HG02610 (cell line): ENCODE measurements at regions not wholly inside any gene's neighbourhood (a gene's known extent, or its start where the extent isn't known, plus 50 kb on each side); places are given as distances from the start of the nearest gene placed in this dataset.

ENCODE experiments used
- ATAC-seq: cut with Tn5 transposase; IDR thresholded peaks from one replicate; pipeline ENCODE4 v1.9.1; 2021; ENCODE audit warnings: mild to moderate bottlenecking, moderate library complexity; ENCODE audit not compliant: unreplicated experiment

DNA sequence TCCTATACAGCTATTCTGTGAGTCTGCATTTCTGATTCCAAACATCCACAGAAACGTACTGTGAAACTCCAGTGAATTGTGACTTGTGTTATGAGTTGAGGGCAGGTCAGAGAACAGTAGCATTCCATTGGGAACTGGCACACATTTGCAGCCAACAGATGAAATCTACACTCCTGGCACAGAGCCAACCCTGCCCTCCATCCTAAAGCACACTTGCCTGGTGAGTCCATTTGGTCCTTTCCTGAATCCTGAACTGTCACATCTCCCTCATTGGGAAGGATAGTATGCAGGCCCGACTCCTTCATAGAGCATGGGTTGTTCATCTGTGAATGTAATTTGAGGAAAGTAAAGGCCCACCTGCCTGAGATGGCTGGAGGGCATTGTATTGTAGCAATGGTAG lies 314.3 kb upstream of the RASGRP1 start:
- ATAC-seq, result no peak

- no peak for ATAC-seq
Measured at GRCh38 chr15:38879909-38880471, 315.4 kb upstream of the RASGRP1 start.

GRCh38 chr15:38882221-38882620 lies 317.6 kb upstream of the RASGRP1 start:
- no peak for ATAC-seq

GRCh38 chr15:38883987-38884386 lies 319.4 kb upstream of the RASGRP1 start:
- no peak for ATAC-seq

- ATAC-seq, result no peak
Measured at GRCh38 chr15:38885001-38885400, 320.4 kb upstream of the RASGRP1 start.

DNA sequence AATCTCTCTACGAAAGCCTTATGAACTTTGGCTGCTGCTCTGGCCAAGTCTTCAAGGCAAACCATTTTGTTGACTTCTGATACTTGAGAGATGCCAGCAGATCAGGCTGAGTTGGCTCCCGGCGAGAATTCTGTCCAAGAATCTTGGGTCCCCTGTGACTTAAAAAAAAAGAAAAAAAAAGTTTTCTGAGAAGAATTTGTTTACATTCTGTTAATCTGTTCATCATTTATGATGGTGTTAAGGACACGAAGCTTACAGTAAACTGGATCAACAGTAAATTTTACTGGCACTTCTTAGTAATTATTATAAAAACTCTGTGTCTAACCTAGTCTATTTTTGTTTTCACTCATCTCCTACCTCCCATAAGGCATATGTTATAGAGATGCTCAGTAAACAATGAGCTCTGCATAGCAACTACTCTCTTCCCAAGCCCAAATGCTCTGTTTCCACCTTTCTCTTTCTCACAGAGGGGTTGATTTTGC lies 320.9 kb upstream of the RASGRP1 start:
- no peak for ATAC-seq

DNA sequence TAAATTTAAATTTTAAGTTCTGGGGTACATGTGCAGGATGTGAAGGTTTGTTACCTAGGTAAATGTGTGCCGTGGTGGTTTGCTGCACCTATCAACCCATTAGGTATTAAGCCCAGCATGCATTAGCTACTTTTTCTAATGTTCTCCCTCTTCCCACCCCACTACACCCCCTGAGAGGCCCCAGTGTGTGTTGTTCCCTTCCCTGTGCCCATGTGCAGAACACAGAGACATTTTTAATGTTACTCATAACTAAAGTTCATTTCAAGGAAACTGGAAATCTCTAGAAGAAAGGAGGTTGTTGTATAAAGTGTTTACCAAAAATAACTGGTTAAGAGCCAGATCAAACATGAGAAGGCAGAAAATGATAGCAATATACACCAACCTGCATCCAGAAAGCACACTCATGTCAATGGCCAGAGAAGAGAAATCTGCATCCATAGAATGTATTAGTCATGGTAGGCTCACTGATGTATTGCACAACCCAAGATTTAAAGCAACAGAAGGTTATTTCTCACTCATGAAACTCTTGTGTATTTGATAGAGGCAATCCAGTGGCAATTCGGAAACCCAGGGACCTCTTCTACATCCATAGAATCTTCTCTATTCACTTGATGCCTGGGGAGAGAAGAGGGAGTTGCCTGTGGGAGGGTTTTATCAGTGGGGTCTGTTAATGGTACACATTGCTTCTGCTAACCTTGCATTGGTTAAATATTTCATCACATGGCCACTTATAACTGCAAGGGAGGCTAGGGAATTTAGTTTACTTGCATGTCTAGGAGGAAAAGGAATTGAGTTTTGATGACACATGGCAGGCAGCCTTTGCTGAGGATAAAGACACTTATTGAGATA lies 321.9 kb upstream of the RASGRP1 start:
- ATAC-seq, result no peak

DNA sequence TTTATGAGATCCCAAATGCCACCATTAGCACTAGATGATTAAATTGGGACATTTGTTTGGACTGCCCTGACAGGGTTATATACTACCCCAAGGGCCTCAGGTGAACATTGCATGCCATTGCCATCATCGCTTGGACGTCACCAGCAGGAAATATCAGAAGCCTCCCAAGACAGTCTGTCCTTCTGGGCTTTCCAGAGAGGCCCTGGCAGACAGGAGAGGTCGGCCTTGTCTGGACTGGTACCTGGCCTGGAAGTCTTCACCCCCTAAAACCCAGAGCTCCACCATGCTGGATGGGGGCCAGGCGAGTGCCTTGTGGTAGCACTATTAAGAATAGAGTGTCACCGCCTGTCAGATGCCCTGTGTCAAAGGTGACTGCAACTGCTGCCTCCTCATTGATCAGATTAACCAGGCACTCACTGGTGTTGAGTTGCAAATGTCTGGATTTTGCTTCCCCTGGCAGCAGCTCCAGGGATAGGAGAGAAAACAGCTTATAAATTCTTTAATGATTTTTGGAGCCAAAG lies 324.1 kb upstream of the RASGRP1 start:
- no peak for ATAC-seq

GRCh38 chr15:38890194-38890593 lies 325.6 kb upstream of the RASGRP1 start:
- ATAC-seq, result no peak

- ATAC-seq, result no peak
Measured at GRCh38 chr15:38893925-38894242, 329.3 kb upstream of the RASGRP1 start.

GRCh38 chr15:38894243-38894948 lies 329.8 kb upstream of the RASGRP1 start:
- ATAC-seq, result no peak

- ATAC-seq, result no peak
Measured at GRCh38 chr15:38895326-38896255, 331.0 kb upstream of the RASGRP1 start.

DNA sequence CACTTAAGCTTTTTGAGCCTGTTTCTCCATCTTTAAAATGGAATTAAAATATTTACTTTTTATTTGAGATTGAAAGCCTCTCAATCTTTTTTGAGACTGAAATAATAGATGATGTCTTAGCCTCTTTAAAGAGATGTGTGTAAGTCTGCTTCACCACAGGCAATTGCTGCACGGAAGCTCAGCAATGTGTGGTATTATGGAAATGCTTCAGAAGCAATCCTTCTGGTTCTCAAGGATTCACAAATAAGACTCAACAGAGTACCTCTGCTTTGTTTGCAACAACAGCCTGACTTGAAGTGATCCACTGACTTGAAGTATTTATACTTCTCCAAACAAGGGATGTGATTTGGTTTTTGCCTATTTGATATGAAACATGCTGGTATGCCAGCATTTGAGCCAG lies 332.0 kb upstream of the RASGRP1 start:
- ATAC-seq, result no peak

DNA sequence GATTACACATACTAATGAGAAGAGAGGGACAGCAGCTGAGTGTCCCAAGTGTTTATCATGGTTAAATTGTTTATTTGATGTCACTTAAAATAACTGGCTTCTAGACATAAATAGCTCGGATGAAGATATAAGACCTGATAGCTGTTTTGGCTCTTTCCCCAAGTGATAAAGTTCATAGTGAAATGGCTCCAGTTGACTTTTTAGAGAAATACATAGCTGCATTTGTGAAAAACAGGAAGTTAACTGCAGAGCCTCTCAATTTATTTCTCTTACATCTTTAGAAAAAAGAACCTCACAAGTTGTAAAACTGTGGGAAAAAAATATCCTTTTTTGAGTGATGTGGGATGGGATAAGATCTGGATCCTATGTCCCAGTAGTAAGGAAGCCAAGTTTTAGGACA lies 332.9 kb upstream of the RASGRP1 start:
- no peak for ATAC-seq

DNA sequence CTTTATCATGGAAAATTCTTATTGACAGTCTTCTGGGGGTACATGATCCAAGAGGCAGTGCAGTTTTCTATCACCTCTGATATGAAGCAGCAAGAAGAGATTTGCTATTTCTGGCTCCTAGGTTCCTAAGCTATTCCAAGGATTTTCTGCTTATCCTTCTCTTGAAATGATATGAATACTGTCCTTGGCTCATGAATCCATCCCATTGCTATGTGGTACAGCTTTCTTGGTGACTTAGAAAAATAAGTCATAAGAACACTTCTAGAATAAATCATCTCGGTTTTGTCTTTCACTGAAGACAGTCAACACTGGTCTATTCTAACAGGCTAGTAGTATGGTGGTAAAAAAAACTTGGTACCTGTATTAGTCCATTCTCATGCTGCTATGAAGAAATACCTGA lies 333.6 kb upstream of the RASGRP1 start:
- ATAC-seq, result no peak

- ATAC-seq, result no peak
Measured at GRCh38 chr15:38899300-38899699, 334.7 kb upstream of the RASGRP1 start.

GRCh38 chr15:38904298-38904697 lies 339.7 kb upstream of the RASGRP1 start:
- ATAC-seq, result no peak

- no peak for ATAC-seq
Measured at GRCh38 chr15:38905632-38906031, 341.0 kb upstream of the RASGRP1 start.

DNA sequence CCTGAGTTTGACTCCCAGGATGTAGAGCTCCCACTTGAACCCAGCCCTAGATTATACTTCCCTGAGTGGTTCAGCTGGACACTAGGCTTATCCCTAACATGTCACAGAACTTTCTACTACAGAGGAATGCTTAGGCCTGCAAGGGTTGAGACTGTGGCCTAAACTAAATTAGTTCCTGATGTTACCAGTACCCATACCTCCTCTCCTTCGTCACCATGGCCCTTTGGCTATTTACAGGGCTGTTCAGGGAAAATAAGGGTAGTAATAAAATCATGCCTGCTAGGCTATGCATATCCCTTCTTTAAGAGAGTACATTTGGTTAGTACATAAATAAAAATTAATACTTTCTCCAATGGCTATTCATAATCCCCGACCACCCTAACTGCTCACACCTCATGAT lies 356.4 kb upstream of the RASGRP1 start:
- ATAC-seq, result no peak

DNA sequence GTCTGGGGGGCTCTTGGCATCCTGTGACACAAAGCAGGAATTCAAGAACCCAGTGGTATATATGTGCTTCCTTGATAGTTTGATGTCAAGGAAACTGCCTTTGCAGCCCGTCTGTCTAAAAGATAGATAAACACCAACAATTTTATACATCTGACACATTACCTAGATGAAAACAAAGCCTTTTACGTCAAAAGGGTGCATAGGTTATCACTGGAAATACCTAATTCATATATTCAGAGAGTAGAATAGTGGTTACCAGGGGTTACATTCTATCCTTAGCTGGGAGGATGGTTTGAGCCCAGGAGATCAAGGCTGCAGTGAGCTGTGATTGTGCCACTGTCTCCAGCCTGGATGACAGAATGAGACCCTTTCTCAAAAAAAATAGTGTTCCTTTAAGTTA lies 356.9 kb upstream of the RASGRP1 start:
- ATAC-seq, result no peak

DNA sequence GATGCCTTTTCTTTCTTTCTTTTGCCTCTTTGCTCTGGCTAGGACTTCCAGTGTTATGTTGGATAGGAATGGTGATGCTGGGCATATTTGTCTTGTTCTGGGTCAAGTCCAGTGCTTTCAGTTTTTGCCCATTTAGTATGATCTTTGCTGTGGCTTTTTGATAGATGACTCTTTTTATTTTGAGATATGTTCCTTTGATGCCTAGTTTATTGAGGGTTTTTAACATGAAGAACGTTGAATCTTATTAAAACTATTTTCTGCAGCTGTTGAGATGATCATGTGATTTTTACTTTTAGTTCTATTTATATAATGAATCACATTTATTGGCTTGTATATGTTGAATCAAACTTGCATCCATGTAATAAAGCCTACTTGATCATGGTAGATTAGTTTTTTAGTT lies 363.8 kb upstream of the RASGRP1 start:
- no peak for ATAC-seq
